ENCODE measurements at regions not wholly inside any gene's neighbourhood (a gene's known extent, or its start where the extent isn't known, plus 50 kb on each side); places are given as distances from the start of the nearest gene placed in this dataset.

DNA sequence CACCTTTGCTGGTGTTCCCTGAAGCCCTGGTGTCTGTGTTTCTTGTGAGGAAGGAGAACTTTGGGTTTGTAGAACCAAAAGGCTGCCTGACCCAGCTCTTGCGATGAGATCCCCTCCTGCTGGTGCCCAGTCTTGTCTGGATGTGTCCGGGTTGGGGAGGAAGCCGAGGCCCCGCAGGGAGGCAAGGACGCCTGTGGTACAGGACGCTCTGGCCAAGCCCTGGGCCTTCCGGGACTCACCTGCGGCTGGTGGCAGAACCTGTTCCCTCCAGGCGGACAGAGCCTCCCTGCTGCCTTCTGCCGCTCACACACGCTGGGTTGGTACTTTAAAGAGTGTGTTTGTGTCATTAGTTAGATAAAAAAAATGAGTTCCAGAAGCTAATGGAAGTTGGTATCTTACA is 616.2 kb downstream of the GALR1 start:
- no peak for ATAC-seq
- TF ChIP-seq SNAI2 (CRISPR knock-in tag; IDR thresholded peaks at IDR 0.05) (no peak), ESRRG (CRISPR knock-in tag; IDR thresholded peaks at IDR 0.05) (no peak), RARB (CRISPR knock-in tag; IDR thresholded peaks at IDR 0.05) (no peak), CSDC2 (CRISPR knock-in tag; IDR thresholded peaks at IDR 0.05) (no peak), ZFP3 (CRISPR knock-in tag; IDR thresholded peaks at IDR 0.05) (no peak)
- TF ChIP-seq, protein P1, sequence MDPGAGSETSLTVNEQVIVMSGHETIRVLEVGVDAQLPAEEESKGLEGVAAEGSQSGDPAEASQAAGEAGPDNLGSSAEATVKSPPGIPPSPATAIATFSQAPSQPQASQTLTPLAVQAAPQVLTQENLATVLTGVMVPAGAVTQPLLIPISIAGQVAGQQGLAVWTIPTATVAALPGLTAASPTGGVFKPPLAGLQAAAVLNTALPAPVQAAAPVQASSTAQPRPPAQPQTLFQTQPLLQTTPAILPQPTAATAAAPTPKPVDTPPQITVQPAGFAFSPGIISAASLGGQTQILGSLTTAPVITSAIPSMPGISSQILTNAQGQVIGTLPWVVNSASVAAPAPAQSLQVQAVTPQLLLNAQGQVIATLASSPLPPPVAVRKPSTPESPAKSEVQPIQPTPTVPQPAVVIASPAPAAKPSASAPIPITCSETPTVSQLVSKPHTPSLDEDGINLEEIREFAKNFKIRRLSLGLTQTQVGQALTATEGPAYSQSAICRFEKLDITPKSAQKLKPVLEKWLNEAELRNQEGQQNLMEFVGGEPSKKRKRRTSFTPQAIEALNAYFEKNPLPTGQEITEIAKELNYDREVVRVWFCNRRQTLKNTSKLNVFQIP (CRISPR knock-in tag; IDR thresholded peaks at IDR 0.05; ENCODE audit: borderline replicate concordance, low read depth) = no peak

DNA sequence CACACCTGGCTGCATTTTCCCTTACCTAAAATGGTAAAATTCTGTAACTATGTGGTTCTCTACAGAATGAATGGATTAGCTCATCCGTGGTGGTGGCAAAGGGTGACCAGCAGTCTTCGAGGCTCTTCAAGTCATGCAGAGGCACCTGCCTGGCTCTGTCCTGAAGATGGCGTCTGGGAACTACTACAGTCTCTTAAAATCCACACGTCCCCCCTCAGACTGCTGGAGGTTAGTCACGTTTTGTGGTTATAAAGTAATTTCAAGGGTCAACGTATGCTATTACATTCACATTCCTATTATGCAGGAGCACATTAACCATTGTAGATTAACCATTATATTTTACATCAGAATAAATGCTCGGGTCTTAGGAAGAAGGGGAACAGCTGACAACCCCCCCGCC is 616.7 kb downstream of the GALR1 start:
- ATAC-seq = no peak
- no peak for TF ChIP-seq ZFP30 (CRISPR knock-in tag; IDR thresholded peaks at IDR 0.05)
- TF ChIP-seq, protein P2, sequence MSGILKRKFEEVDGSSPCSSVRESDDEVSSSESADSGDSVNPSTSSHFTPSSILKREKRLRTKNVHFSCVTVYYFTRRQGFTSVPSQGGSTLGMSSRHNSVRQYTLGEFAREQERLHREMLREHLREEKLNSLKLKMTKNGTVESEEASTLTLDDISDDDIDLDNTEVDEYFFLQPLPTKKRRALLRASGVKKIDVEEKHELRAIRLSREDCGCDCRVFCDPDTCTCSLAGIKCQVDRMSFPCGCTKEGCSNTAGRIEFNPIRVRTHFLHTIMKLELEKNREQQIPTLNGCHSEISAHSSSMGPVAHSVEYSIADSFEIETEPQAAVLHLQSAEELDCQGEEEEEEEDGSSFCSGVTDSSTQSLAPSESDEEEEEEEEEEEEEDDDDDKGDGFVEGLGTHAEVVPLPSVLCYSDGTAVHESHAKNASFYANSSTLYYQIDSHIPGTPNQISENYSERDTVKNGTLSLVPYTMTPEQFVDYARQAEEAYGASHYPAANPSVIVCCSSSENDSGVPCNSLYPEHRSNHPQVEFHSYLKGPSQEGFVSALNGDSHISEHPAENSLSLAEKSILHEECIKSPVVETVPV (CRISPR knock-in tag; IDR thresholded peaks at IDR 0.05) = no peak

- ATAC-seq = no peak
- TF ChIP-seq, protein P2 (CRISPR knock-in tag; IDR thresholded peaks at IDR 0.05) = no peak
- no peak for TF ChIP-seq ESRRG (CRISPR knock-in tag; IDR thresholded peaks at IDR 0.05)
- TF ChIP-seq, protein P3, sequence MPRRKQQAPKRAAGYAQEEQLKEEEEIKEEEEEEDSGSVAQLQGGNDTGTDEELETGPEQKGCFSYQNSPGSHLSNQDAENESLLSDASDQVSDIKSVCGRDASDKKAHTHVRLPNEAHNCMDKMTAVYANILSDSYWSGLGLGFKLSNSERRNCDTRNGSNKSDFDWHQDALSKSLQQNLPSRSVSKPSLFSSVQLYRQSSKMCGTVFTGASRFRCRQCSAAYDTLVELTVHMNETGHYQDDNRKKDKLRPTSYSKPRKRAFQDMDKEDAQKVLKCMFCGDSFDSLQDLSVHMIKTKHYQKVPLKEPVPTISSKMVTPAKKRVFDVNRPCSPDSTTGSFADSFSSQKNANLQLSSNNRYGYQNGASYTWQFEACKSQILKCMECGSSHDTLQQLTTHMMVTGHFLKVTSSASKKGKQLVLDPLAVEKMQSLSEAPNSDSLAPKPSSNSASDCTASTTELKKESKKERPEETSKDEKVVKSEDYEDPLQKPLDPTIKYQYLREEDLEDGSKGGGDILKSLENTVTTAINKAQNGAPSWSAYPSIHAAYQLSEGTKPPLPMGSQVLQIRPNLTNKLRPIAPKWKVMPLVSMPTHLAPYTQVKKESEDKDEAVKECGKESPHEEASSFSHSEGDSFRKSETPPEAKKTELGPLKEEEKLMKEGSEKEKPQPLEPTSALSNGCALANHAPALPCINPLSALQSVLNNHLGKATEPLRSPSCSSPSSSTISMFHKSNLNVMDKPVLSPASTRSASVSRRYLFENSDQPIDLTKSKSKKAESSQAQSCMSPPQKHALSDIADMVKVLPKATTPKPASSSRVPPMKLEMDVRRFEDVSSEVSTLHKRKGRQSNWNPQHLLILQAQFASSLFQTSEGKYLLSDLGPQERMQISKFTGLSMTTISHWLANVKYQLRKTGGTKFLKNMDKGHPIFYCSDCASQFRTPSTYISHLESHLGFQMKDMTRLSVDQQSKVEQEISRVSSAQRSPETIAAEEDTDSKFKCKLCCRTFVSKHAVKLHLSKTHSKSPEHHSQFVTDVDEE (CRISPR knock-in tag; IDR thresholded peaks at IDR 0.05) = no peak
- no peak for TF ChIP-seq ZNF8 (CRISPR knock-in tag; IDR thresholded peaks at IDR 0.05)
- no peak for TF ChIP-seq OSR1 (CRISPR knock-in tag; IDR thresholded peaks at IDR 0.05)
- TF ChIP-seq TOX (CRISPR knock-in tag; IDR thresholded peaks at IDR 0.05; ENCODE audit: borderline replicate concordance) = no peak
- no peak for TF ChIP-seq ARNTL (CRISPR knock-in tag; IDR thresholded peaks at IDR 0.05; ENCODE audit: borderline replicate concordance, low read depth)
- TF ChIP-seq CSDC2 (CRISPR knock-in tag; IDR thresholded peaks at IDR 0.05) = no peak
- TF ChIP-seq ZFP30 (CRISPR knock-in tag; IDR thresholded peaks at IDR 0.05) = no peak
- no peak for TF ChIP-seq TCF4 (CRISPR knock-in tag; IDR thresholded peaks at IDR 0.05; ENCODE audit: borderline replicate concordance)
- no peak for TF ChIP-seq ZNF70 (CRISPR knock-in tag; IDR thresholded peaks at IDR 0.05)
- TF ChIP-seq, protein P4, sequence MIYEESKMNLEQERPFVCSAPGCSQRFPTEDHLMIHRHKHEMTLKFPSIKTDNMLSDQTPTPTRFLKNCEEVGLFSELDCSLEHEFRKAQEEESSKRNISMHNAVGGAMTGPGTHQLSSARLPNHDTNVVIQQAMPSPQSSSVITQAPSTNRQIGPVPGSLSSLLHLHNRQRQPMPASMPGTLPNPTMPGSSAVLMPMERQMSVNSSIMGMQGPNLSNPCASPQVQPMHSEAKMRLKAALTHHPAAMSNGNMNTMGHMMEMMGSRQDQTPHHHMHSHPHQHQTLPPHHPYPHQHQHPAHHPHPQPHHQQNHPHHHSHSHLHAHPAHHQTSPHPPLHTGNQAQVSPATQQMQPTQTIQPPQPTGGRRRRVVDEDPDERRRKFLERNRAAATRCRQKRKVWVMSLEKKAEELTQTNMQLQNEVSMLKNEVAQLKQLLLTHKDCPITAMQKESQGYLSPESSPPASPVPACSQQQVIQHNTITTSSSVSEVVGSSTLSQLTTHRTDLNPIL (CRISPR knock-in tag; IDR thresholded peaks at IDR 0.05; ENCODE audit: low read depth) = no peak
- no peak for TF ChIP-seq ZNF565 (CRISPR knock-in tag; conservative IDR thresholded peaks at IDR 0.05; ENCODE audit: low read depth)
- no peak for TF ChIP-seq PATZ1 (CRISPR knock-in tag; IDR thresholded peaks at IDR 0.05; ENCODE audit: borderline replicate concordance)
- TF ChIP-seq ZC3H10 (CRISPR knock-in tag; IDR thresholded peaks at IDR 0.05) = no peak
- TF ChIP-seq, protein P1 (CRISPR knock-in tag; IDR thresholded peaks at IDR 0.05; ENCODE audit: borderline replicate concordance, low read depth) = no peak
- no peak for TF ChIP-seq PPARA (CRISPR knock-in tag; IDR thresholded peaks at IDR 0.05; ENCODE audit: borderline replicate concordance)
- no peak for TF ChIP-seq BACH2 (CRISPR knock-in tag; IDR thresholded peaks at IDR 0.05; ENCODE audit: borderline replicate concordance)
Measured at GRCh38 chr18:77870199-77870598, 620.6 kb downstream of the GALR1 start.
